Endodermal cell (in vitro differentiated cells): ENCODE measurements at regions not wholly inside any gene's neighbourhood (a gene's known extent, or its start where the extent isn't known, plus 50 kb on each side); places are given as distances from the start of the nearest gene placed in this dataset.

Experiments used
- DNase-seq: peaks from one replicate; pipeline ENCODE4 v3.0.0-alpha.2; 2017
- H3K27ac ChIP-seq: 2 replicates; pipeline ENCODE4 v1.5.1; 2013; ENCODE audit warnings: mild to moderate bottlenecking, low read depth, low read length, moderate library complexity
- H3K27me3 ChIP-seq: 2 replicates; pipeline ENCODE4 v1.6.1; 2013; ENCODE audit warnings: mild to moderate bottlenecking, low read length, moderate library complexity; ENCODE audit not compliant: insufficient read depth, control insufficient read depth, poor library complexity, severe bottlenecking
- H3K36me3 ChIP-seq: 2 replicates; pipeline ENCODE4 v1.7.0; 2013; ENCODE audit warnings: mild to moderate bottlenecking, low read length, moderate library complexity; ENCODE audit not compliant: control insufficient read depth, insufficient read depth
- H3K4me1 ChIP-seq: one replicate; pipeline ENCODE4 v1.7.0; 2013; ENCODE audit warnings: low read length; ENCODE audit not compliant: control insufficient read depth, insufficient read depth
- H3K4me3 ChIP-seq: 2 replicates; pipeline ENCODE4 v1.5.1; 2013; ENCODE audit warnings: mild to moderate bottlenecking, low read length, moderate library complexity
- H3K9ac ChIP-seq: 2 replicates; pipeline ENCODE4 v1.6.1; 2013; ENCODE audit warnings: mild to moderate bottlenecking, low read length, moderate library complexity; ENCODE audit not compliant: poor library complexity, severe bottlenecking; ENCODE audit errors: extremely low read depth
- H3K9me3 ChIP-seq: 2 replicates; pipeline ENCODE4 v1.6.1; 2013; ENCODE audit warnings: mild to moderate bottlenecking, low read length, moderate library complexity; ENCODE audit not compliant: control insufficient read depth
- H3K27ac Mint-ChIP-seq: 2 replicates; pipeline ENCODE4 v1.8.0; 2020; ENCODE audit warnings: mixed read lengths
- H3K27me3 Mint-ChIP-seq: 2 replicates; pipeline ENCODE4 v1.8.0; 2021; ENCODE audit warnings: mild to moderate bottlenecking, mixed read lengths; ENCODE audit not compliant: insufficient read depth
- H3K36me3 Mint-ChIP-seq: 2 replicates; pipeline ENCODE4 v1.8.0; 2020; ENCODE audit warnings: low read depth, mixed read lengths
- H3K4me1 Mint-ChIP-seq: 2 replicates; pipeline ENCODE4 v1.8.0; 2020; ENCODE audit warnings: mixed read lengths
- H3K4me3 Mint-ChIP-seq: 2 replicates; pipeline ENCODE4 v1.8.0; 2020; ENCODE audit warnings: mild to moderate bottlenecking, moderate library complexity, mixed read lengths
- H3K9me3 Mint-ChIP-seq: 2 replicates; pipeline ENCODE4 v1.8.0; 2020; ENCODE audit warnings: mild to moderate bottlenecking, mixed read lengths
- WGBS, 2 experiments: methylation state at CpG; one replicate each; pipeline versions ENCODE4 v1.1.5 to v1.1.7; 2013; ENCODE audit warnings: missing lambda C conversion rate in 2 of 2, mixed read lengths in 1 of 2; ENCODE audit not compliant: insufficient coverage in 1 of 2, insufficient read length in 1 of 2; 5-methylcytosine and 5-hydroxymethylcytosine counted together
- TF ChIP-seq, protein P1 (sequence below): fragments of 200-600 bp; sonication (generic); conservative IDR thresholded peaks from 2 replicates; pipeline ENCODE4 v1.5.0; 2021; ENCODE audit warnings: antibody characterized with exemption, mild to moderate bottlenecking

DNA sequence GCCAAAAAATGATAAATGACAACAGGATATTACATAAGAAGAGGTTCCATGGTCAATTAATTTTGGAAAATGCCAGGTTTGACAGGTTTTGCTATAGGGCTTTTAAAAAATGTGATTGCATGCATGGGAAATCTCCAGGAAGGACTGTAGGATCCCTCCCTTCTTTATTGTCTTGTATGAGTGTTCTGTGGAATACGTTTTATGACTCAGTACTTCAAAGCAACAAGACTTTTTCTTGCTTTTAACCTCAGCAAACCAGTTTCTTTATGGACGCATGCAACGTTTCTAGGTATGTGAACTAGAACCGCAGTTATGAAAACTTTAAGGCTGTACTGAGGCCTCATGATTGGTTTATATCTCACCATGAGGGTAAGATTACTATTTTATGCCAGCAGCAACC, 76.6 kb upstream of the NTRK2 start:
- Histone ChIP-seq H3K4me1 (no peaks in the 10 kb centered on the region), H3K27ac (no peak overlapping the region), H3K4me3 (no peak overlapping the region), H3K9me3 (no peaks in the 10 kb centered on the region), H3K9ac (no peak overlapping the region), H3K36me3 (no peaks in the 10 kb centered on the region), H3K27me3 (peaks cover 38% of the 10 kb centered on the region)
- 92 to 97% methylated on average over 2 to 4 of the region's 4 CpGs for WGBS, 2 experiments
- Mint-ChIP-seq H3K4me1 (peaks cover 4% of the 10 kb centered on the region), H3K27ac (no peak overlapping the region), H3K4me3 (no peak overlapping the region), H3K27me3 (peaks cover 22% of the 10 kb centered on the region), H3K36me3 (no peaks in the 10 kb centered on the region), H3K9me3 (no peaks in the 10 kb centered on the region)
- DNase-seq = no peak
- TF ChIP-seq, protein P1, sequence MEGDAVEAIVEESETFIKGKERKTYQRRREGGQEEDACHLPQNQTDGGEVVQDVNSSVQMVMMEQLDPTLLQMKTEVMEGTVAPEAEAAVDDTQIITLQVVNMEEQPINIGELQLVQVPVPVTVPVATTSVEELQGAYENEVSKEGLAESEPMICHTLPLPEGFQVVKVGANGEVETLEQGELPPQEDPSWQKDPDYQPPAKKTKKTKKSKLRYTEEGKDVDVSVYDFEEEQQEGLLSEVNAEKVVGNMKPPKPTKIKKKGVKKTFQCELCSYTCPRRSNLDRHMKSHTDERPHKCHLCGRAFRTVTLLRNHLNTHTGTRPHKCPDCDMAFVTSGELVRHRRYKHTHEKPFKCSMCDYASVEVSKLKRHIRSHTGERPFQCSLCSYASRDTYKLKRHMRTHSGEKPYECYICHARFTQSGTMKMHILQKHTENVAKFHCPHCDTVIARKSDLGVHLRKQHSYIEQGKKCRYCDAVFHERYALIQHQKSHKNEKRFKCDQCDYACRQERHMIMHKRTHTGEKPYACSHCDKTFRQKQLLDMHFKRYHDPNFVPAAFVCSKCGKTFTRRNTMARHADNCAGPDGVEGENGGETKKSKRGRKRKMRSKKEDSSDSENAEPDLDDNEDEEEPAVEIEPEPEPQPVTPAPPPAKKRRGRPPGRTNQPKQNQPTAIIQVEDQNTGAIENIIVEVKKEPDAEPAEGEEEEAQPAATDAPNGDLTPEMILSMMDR = no peak

DNA sequence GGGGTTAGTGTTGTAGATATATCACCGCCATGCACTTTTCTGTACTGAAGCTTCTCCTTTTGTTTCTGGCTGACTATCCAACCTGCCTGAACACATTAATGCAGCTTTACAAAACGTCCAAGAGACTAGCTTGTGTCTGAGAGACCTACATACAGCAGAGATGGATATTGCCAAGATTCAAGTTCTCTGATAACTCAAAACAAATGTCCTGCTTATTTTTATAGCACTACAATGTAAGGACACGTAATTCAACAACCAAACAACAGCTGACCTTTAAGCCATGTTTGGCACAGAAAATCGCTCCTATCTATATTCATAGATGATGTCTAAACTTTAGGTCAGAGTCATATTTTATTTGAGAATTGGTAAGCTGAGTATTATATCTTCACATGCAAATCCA, 76.2 kb upstream of the NTRK2 start:
- H3K9ac ChIP-seq = no peak overlapping the region
- no peaks in the 10 kb centered on the region for H3K36me3 Mint-ChIP-seq
- no peak overlapping the region for H3K4me3 ChIP-seq

DNA sequence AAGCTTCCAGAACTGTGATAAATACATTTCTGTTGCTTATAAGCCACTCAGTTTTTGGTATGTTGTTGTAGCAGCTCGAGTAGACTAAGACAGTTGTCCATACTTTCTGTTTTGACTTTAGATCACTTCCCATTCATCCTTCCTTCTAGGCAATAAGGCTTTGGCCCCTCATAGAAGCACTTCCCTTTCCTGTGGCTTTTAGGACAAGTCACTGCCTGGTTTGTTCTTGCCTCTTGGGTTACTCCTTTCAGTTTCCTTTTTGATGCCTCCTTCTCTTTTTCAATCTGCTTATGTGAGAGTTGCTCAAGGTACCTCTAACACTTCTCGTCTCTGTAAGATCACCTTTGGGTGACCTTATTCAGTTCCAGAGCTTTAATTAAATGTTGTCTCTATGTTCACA, 72.4 kb upstream of the NTRK2 start:
- no peak overlapping the region for H3K4me3 Mint-ChIP-seq
- no peaks in the 10 kb centered on the region for H3K4me1 Mint-ChIP-seq
- Histone ChIP-seq H3K27ac (no peak overlapping the region), H3K27me3 (peaks cover 10% of the 10 kb centered on the region), H3K4me1 (no peaks in the 10 kb centered on the region), H3K36me3 (no peaks in the 10 kb centered on the region), H3K4me3 (no peak overlapping the region), H3K9ac (no peak overlapping the region), H3K9me3 (no peaks in the 10 kb centered on the region)
- TF ChIP-seq, protein P1 = no peak
- peaks cover 20% of the 10 kb centered on the region for H3K27me3 Mint-ChIP-seq
- no peaks in the 10 kb centered on the region for H3K9me3 Mint-ChIP-seq
- H3K27ac Mint-ChIP-seq = no peak overlapping the region
- no peaks in the 10 kb centered on the region for H3K36me3 Mint-ChIP-seq
- 80 to 86% methylated on average over 1 to 2 of the region's 2 CpGs for WGBS, 2 experiments
- no peak for DNase-seq

More for the DNA sequence above, 76.2 kb upstream of the NTRK2 start:
- DNase-seq = no peak
- H3K36me3 ChIP-seq = no peaks in the 10 kb centered on the region
- Mint-ChIP-seq H3K9me3 (no peaks in the 10 kb centered on the region), H3K4me1 (peaks cover 4% of the 10 kb centered on the region), H3K27me3 (peaks cover 22% of the 10 kb centered on the region), H3K4me3 (no peak overlapping the region), H3K27ac (no peak overlapping the region)
- WGBS, 2 experiments = 87 to 100% methylated on average over 1 to 4 of the region's 4 CpGs
- TF ChIP-seq, protein P1 = no peak
- no peaks in the 10 kb centered on the region for H3K4me1 ChIP-seq
- no peaks in the 10 kb centered on the region for H3K9me3 ChIP-seq
- no peak overlapping the region for H3K27ac ChIP-seq
- peaks cover 38% of the 10 kb centered on the region for H3K27me3 ChIP-seq
